ENCODE measurements at regions not wholly inside any gene's neighbourhood (a gene's known extent, or its start where the extent isn't known, plus 50 kb on each side); places are given as distances from the start of the nearest gene placed in this dataset.

DNA sequence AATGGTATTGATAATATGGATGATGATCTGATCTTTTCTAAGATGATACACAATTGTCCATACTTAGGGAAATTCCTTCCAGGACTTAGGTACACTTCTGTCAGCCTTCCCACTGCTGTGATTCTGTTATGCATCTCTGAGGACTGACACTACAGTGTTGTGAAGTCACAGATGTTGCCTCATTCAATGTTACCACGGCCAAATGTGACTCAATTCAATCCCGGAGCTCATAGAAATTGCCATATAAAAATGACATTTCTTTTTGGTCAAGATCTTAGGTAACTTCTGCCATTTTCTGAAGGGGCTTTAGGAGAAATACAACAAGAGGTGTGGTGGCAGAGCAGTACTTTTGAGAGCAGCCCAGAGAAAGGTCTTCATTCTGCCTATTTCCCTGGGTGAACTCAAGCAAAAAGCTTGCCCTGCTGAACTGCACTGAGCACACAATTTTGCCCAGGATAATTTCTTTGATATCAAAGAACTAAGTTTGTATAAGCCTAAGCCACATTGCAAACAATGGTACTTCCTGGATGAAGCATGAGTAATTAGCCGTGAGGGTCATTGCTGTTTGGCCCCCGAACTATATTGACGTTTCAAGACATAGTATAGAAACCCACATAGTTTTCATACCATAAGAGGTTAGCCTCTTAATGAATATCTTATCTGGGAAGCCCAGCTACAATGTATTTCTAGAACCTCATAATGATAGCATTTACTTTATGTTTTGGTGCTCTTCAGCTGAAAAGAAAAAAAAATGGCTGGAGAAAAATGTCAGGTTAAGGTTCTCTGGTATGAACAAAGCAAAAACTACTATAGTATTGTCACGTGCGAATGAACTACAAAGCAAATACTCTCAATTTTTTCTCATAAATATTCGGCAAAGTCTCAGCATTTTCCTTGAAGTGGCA, 437.4 kb downstream of the MEIS1 start:
- H4K91ac ChIP-seq (ENCODE audit: low read depth, low read length), result no peak overlapping the region
- H3K9ac ChIP-seq (ENCODE audit: low read length), result no peak overlapping the region
- no peak overlapping the region for H2BK12ac ChIP-seq (ENCODE audit: low read length)
- H2BK5ac ChIP-seq (ENCODE audit: low read depth, low read length, poor library complexity), result no peak overlapping the region
- no peaks in the 10 kb centered on the region for H3K79me2 ChIP-seq (ENCODE audit: control insufficient read depth, insufficient read depth, low read length, poor library complexity)
- H3K36me3 ChIP-seq (ENCODE audit: control insufficient read depth in 1 of 2, insufficient read depth in 2 of 2, low read length in 2 of 2), result no peaks in the 10 kb centered on the region
- H3K14ac ChIP-seq (ENCODE audit: low read length), result no peak overlapping the region
- no peak overlapping the region for H3K4ac ChIP-seq (ENCODE audit: low read depth, low read length)
- H3K9me3 ChIP-seq (ENCODE audit: insufficient read depth, low read depth, low read length), result no peaks in the 10 kb centered on the region
- no peak overlapping the region for H3K27ac ChIP-seq (ENCODE audit: low read depth, low read length)
- H3K18ac ChIP-seq (ENCODE audit: low read length), result no peak overlapping the region
- no CpG with 5 or more reads among the region's 8 CpGs for WGBS (ENCODE audit: extremely low coverage, insufficient coverage, insufficient read length)
- no peak overlapping the region for H2AK5ac ChIP-seq (ENCODE audit: low read length)
- no peak overlapping the region for H2BK120ac ChIP-seq (ENCODE audit: insufficient read depth, low read length, poor library complexity)
- H3K4me2 ChIP-seq (ENCODE audit: low read length), result no peak overlapping the region
- H2AFZ ChIP-seq (ENCODE audit: insufficient read depth, low read length, poor library complexity), result no peak overlapping the region
- H4K8ac ChIP-seq (ENCODE audit: low read depth, low read length), result no peak overlapping the region
- DNase-seq, result peak in 1 of 2 donors; percentile 10
- no peak overlapping the region for H4K12ac ChIP-seq (ENCODE audit: low read depth, low read length)
- H3K4me1 ChIP-seq (ENCODE audit: control insufficient read depth in 1 of 2, insufficient read depth in 2 of 2, low read length in 2 of 2), result no peaks in the 10 kb centered on the region
- H3K27me3 ChIP-seq (ENCODE audit: insufficient read depth, low read length), result no peaks in the 10 kb centered on the region
- H3K79me1 ChIP-seq (ENCODE audit: low read length), result no peaks in the 10 kb centered on the region
- H3K4me3 ChIP-seq (ENCODE audit: low read depth, low read length), result no peak overlapping the region
- H3K23ac ChIP-seq (ENCODE audit: low read length), result no peak overlapping the region

GRCh38 chr2:66872986-66873754, 438.2 kb downstream of the MEIS1 start:
- H3K9me3 ChIP-seq (ENCODE audit: insufficient read depth, low read depth, low read length), result no peaks in the 10 kb centered on the region
- H3K27ac ChIP-seq (ENCODE audit: low read depth, low read length), result no peak overlapping the region
- no peak overlapping the region for H4K91ac ChIP-seq (ENCODE audit: low read depth, low read length)
- H3K4me2 ChIP-seq (ENCODE audit: low read length), result no peak overlapping the region
- no peaks in the 10 kb centered on the region for H3K79me1 ChIP-seq (ENCODE audit: low read length)
- WGBS (ENCODE audit: extremely low coverage, insufficient coverage, insufficient read length), result no CpG with 5 or more reads among the region's 8 CpGs
- no peak overlapping the region for H4K8ac ChIP-seq (ENCODE audit: low read depth, low read length)
- no peaks in the 10 kb centered on the region for H3K79me2 ChIP-seq (ENCODE audit: control insufficient read depth, insufficient read depth, low read length, poor library complexity)
- no peak overlapping the region for H2BK120ac ChIP-seq (ENCODE audit: insufficient read depth, low read length, poor library complexity)
- no peak overlapping the region for H3K18ac ChIP-seq (ENCODE audit: low read length)
- no peaks in the 10 kb centered on the region for H3K4me1 ChIP-seq (ENCODE audit: control insufficient read depth in 1 of 2, insufficient read depth in 2 of 2, low read length in 2 of 2)
- no peak overlapping the region for H3K23ac ChIP-seq (ENCODE audit: low read length)
- H3K36me3 ChIP-seq (ENCODE audit: control insufficient read depth in 1 of 2, insufficient read depth in 2 of 2, low read length in 2 of 2), result no peaks in the 10 kb centered on the region
- H4K12ac ChIP-seq (ENCODE audit: low read depth, low read length), result no peak overlapping the region
- no peak overlapping the region for H3K9ac ChIP-seq (ENCODE audit: low read length)
- no peak overlapping the region for H3K4me3 ChIP-seq (ENCODE audit: low read depth, low read length)
- no peak overlapping the region for H2BK5ac ChIP-seq (ENCODE audit: low read depth, low read length, poor library complexity)
- H3K14ac ChIP-seq (ENCODE audit: low read length), result no peak overlapping the region
- H3K27me3 ChIP-seq (ENCODE audit: insufficient read depth, low read length), result no peaks in the 10 kb centered on the region
- peak in 1 of 2 donors; percentile 33 for DNase-seq
- H2BK12ac ChIP-seq (ENCODE audit: low read length), result no peak overlapping the region
- no peak overlapping the region for H3K4ac ChIP-seq (ENCODE audit: low read depth, low read length)
- H2AK5ac ChIP-seq (ENCODE audit: low read length), result no peak overlapping the region
- no peak overlapping the region for H2AFZ ChIP-seq (ENCODE audit: insufficient read depth, low read length, poor library complexity)

GRCh38 chr2:66874411-66874810, 439.5 kb downstream of the MEIS1 start:
- Histone ChIP-seq H3K18ac (ENCODE audit: low read length) (no peak overlapping the region), H2BK12ac (ENCODE audit: low read length) (no peak overlapping the region), H3K79me1 (ENCODE audit: low read length) (no peaks in the 10 kb centered on the region), H2AK5ac (ENCODE audit: low read length) (no peak overlapping the region), H3K14ac (ENCODE audit: low read length) (no peak overlapping the region), H3K9me3 (ENCODE audit: insufficient read depth, low read depth, low read length) (no peaks in the 10 kb centered on the region), H3K79me2 (ENCODE audit: control insufficient read depth, insufficient read depth, low read length, poor library complexity) (no peaks in the 10 kb centered on the region), H2BK5ac (ENCODE audit: low read depth, low read length, poor library complexity) (no peak overlapping the region), H4K91ac (ENCODE audit: low read depth, low read length) (no peak overlapping the region), H3K4me2 (ENCODE audit: low read length) (no peak overlapping the region), H2BK120ac (ENCODE audit: insufficient read depth, low read length, poor library complexity) (no peak overlapping the region), H3K23ac (ENCODE audit: low read length) (no peak overlapping the region), H3K27me3 (ENCODE audit: insufficient read depth, low read length) (no peaks in the 10 kb centered on the region), H4K12ac (ENCODE audit: low read depth, low read length) (no peak overlapping the region), H3K36me3 (ENCODE audit: control insufficient read depth in 1 of 2, insufficient read depth in 2 of 2, low read length in 2 of 2) (no peaks in the 10 kb centered on the region), H3K9ac (ENCODE audit: low read length) (no peak overlapping the region), H3K4me1 (ENCODE audit: control insufficient read depth in 1 of 2, insufficient read depth in 2 of 2, low read length in 2 of 2) (no peaks in the 10 kb centered on the region), H4K8ac (ENCODE audit: low read depth, low read length) (no peak overlapping the region), H3K27ac (ENCODE audit: low read depth, low read length) (no peak overlapping the region), H3K4me3 (ENCODE audit: low read depth, low read length) (no peak overlapping the region), H3K4ac (ENCODE audit: low read depth, low read length) (no peak overlapping the region), H2AFZ (ENCODE audit: insufficient read depth, low read length, poor library complexity) (no peak overlapping the region)
- no peak for DNase-seq
- no CpG with 5 or more reads among the region's 2 CpGs for WGBS (ENCODE audit: extremely low coverage, insufficient coverage, insufficient read length)

DNA sequence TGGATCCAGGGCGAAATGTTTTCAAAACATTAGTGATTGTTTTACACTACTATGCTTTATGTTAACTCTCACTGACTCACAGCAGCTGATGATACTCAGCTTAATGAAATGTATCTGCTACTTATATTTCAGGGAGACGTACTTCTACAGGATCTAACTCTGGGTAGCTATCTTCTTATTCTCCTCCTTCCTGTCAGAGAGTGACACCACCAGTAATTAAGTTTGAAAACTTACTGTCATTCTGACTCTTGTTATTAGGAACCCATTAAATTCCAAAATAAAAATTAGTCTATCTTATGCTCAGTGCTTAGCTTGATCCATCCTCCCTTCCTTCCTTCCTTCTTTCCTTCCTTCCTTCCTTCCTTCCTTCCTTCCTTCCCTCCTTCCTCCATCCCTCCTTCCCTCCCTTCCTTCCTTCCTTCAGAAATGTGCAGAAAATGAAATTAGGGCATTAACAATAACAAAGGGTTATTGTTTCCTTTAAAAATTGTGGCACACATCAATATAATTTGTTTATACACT, 441.1 kb downstream of the MEIS1 start:
- Histone ChIP-seq H2BK120ac (ENCODE audit: insufficient read depth, low read length, poor library complexity) (no peak overlapping the region), H3K9ac (ENCODE audit: low read length) (no peak overlapping the region), H3K79me1 (ENCODE audit: low read length) (no peaks in the 10 kb centered on the region), H3K27ac (ENCODE audit: low read depth, low read length) (no peak overlapping the region), H3K27me3 (ENCODE audit: insufficient read depth, low read length) (no peaks in the 10 kb centered on the region), H3K36me3 (ENCODE audit: control insufficient read depth in 1 of 2, insufficient read depth in 2 of 2, low read length in 2 of 2) (no peaks in the 10 kb centered on the region), H2BK12ac (ENCODE audit: low read length) (no peak overlapping the region), H3K23ac (ENCODE audit: low read length) (no peak overlapping the region), H4K12ac (ENCODE audit: low read depth, low read length) (no peak overlapping the region), H3K4ac (ENCODE audit: low read depth, low read length) (no peak overlapping the region), H4K91ac (ENCODE audit: low read depth, low read length) (no peak overlapping the region), H2BK5ac (ENCODE audit: low read depth, low read length, poor library complexity) (no peak overlapping the region), H4K8ac (ENCODE audit: low read depth, low read length) (no peak overlapping the region), H3K4me1 (ENCODE audit: control insufficient read depth in 1 of 2, insufficient read depth in 2 of 2, low read length in 2 of 2) (no peaks in the 10 kb centered on the region), H2AFZ (ENCODE audit: insufficient read depth, low read length, poor library complexity) (no peak overlapping the region), H2AK5ac (ENCODE audit: low read length) (no peak overlapping the region), H3K4me2 (ENCODE audit: low read length) (no peak overlapping the region), H3K9me3 (ENCODE audit: insufficient read depth, low read depth, low read length) (no peaks in the 10 kb centered on the region), H3K4me3 (ENCODE audit: low read depth, low read length) (no peak overlapping the region), H3K14ac (ENCODE audit: low read length) (no peak overlapping the region), H3K79me2 (ENCODE audit: control insufficient read depth, insufficient read depth, low read length, poor library complexity) (no peaks in the 10 kb centered on the region), H3K18ac (ENCODE audit: low read length) (no peak overlapping the region)
- DNase-seq, result no peak
- WGBS (ENCODE audit: extremely low coverage, insufficient coverage, insufficient read length), result no CpG with 5 or more reads among the region's 2 CpGs
